SU-DHL-6 (cell line): ENCODE measurements at regions not wholly inside any gene's neighbourhood (a gene's known extent, or its start where the extent isn't known, plus 50 kb on each side); places are given as distances from the start of the nearest gene placed in this dataset.

ENCODE experiments used
- H2AFZ ChIP-seq: fragments of 200-600 bp; sonication (generic); 2 replicates; pipeline ENCODE4 v1.6.1; 2014; ENCODE audit warnings: low read depth, mild to moderate bottlenecking, moderate library complexity, mixed read lengths, antibody characterized with exemption, low read length; ENCODE audit not compliant: severe bottlenecking
- H3F3A ChIP-seq: fragments of 200-600 bp; shearing (Covaris generic); 2 replicates; pipeline ENCODE4 v1.6.0; 2016; ENCODE audit warnings: antibody characterized with exemption, mild to moderate bottlenecking; ENCODE audit not compliant: insufficient read depth
- H3K27ac ChIP-seq: fragments of 200-600 bp; sonication (generic); 2 replicates; pipeline ENCODE4 v1.5.1; 2016; ENCODE audit warnings: low read depth, mild to moderate bottlenecking, low read length, moderate library complexity, mixed read lengths
- H3K27me3 ChIP-seq: fragments of 200-600 bp; sonication (generic), shearing (Covaris generic); 2 replicates; pipeline ENCODE4 v1.6.0; 2014; ENCODE audit warnings: mild to moderate bottlenecking, low read length
- H3K36me3 ChIP-seq: fragments of 200-600 bp; sonication (generic); 2 replicates; pipeline ENCODE4 v1.6.1; 2014; ENCODE audit warnings: mild to moderate bottlenecking, low read length, mixed read lengths
- H3K4me2 ChIP-seq: fragments of 300-600, 200-600 bp; shearing (Covaris generic), sonication (generic); 2 replicates; pipeline ENCODE4 v1.6.0; 2014; ENCODE audit warnings: low read length, low read depth, mild to moderate bottlenecking; ENCODE audit not compliant: poor library complexity, severe bottlenecking
- H3K4me3 ChIP-seq: fragments of 200-600 bp; sonication (generic); 2 replicates; pipeline ENCODE4 v1.5.1; 2014; ENCODE audit warnings: antibody characterized with exemption, low read length, mild to moderate bottlenecking, mixed read lengths; ENCODE audit not compliant: insufficient read depth, poor library complexity, severe bottlenecking
- H3K79me2 ChIP-seq: fragments of 200-600 bp; sonication (generic); 2 replicates; pipeline ENCODE4 v1.6.1; 2014; ENCODE audit warnings: mild to moderate bottlenecking, low read length, moderate library complexity; ENCODE audit not compliant: insufficient read depth
- H3K9ac ChIP-seq: fragments of 200-600 bp; sonication (generic); 2 replicates; pipeline ENCODE4 v1.7.0; 2014; ENCODE audit warnings: mild to moderate bottlenecking, low read length
- H3K9me2 ChIP-seq: fragments of 200-600 bp; sonication (generic); replicated peaks from 2 replicates; pipeline ENCODE4 v1.6.1; 2014; ENCODE audit warnings: low read length; ENCODE audit not compliant: insufficient read depth
- H3K9me3 ChIP-seq: fragments of 200-600 bp; sonication (generic); 2 replicates; pipeline ENCODE4 v1.6.1; 2014; ENCODE audit warnings: low read length, mixed read lengths; ENCODE audit not compliant: insufficient read depth
- H4K20me1 ChIP-seq: fragments of 200-600 bp; sonication (generic); 2 replicates; pipeline ENCODE4 v1.6.1; 2014; ENCODE audit warnings: low read depth, mild to moderate bottlenecking, antibody characterized with exemption, low read length, moderate library complexity, mixed read lengths
- EZH2phosphoT487 ChIP-seq: fragments of 200-600 bp; sonication (generic), shearing (Covaris generic); conservative IDR thresholded peaks from 2 replicates; pipeline ENCODE4 v1.6.1; 2018; ENCODE audit warnings: mild to moderate bottlenecking, antibody characterized with exemption, low read length, moderate library complexity, mixed read lengths
- TF ChIP-seq, protein P1 (sequence below): fragments of 200-600 bp; sonication (generic); IDR thresholded peaks from one replicate; pipeline ENCODE4 v1.5.1; 2017; ENCODE audit warnings: antibody characterized with exemption, mild to moderate bottlenecking, low read length, moderate library complexity; ENCODE audit not compliant: insufficient read depth, poor library complexity, severe bottlenecking

DNA sequence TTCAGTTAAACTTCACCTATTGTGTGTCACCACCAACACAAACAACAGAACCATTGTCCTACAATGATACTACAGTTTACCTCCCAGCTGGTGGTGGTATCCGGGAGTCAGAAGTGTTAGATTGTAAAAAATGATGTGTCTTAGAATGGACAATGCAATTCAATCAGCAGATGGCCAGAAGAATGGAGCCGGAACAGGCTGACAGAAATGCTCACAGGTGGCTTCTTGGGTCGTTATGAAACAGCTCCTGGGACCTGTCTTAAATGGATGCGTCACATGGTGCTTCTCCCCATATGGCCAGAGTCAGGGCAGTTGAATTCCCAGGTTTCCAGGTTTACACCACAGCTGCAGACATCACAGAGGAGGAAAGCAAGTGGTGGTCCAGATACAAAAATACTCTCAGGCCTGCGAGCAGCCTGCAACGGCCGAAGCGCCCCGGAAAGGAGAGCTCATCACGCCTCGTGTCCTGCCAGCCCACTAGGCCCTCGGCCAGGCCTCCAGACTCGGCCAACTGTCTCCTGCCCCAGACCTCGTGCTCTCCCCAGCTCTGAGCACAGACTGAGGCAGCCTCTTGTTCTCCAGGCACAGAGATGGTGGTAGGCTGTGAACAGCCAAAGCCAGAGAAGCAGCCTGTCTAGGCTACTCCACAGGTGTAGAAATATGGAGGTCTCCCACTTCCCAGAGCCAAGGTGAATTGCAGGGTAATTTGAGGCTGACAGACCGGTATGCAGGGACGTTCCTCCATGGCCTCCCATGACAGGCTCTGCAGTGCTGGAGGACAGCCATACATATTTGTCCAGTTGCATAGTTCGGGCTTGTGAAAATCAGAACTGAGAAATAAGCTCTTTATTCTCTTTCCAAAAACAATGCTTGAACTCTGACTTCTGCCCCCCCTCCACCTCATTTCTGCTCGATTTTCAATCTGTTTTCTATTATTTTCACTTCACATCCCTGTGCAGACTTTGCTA, 98.5 kb upstream of the SPATA31C2 start:
- Histone ChIP-seq H3K4me3 (no peak overlapping the region), H3F3A (no peaks in the 10 kb centered on the region), H3K27ac (no peak overlapping the region), H2AFZ (no peak overlapping the region), H4K20me1 (no peaks in the 10 kb centered on the region), H3K9ac (no peak overlapping the region), H3K4me2 (no peak overlapping the region), H3K79me2 (no peaks in the 10 kb centered on the region), H3K9me2 (no peaks in the 10 kb centered on the region), H3K9me3 (no peaks in the 10 kb centered on the region), H3K27me3 (no peaks in the 10 kb centered on the region), H3K36me3 (no peaks in the 10 kb centered on the region)
- TF ChIP-seq EZH2phosphoT487 = no peak
- TF ChIP-seq, protein P1, sequence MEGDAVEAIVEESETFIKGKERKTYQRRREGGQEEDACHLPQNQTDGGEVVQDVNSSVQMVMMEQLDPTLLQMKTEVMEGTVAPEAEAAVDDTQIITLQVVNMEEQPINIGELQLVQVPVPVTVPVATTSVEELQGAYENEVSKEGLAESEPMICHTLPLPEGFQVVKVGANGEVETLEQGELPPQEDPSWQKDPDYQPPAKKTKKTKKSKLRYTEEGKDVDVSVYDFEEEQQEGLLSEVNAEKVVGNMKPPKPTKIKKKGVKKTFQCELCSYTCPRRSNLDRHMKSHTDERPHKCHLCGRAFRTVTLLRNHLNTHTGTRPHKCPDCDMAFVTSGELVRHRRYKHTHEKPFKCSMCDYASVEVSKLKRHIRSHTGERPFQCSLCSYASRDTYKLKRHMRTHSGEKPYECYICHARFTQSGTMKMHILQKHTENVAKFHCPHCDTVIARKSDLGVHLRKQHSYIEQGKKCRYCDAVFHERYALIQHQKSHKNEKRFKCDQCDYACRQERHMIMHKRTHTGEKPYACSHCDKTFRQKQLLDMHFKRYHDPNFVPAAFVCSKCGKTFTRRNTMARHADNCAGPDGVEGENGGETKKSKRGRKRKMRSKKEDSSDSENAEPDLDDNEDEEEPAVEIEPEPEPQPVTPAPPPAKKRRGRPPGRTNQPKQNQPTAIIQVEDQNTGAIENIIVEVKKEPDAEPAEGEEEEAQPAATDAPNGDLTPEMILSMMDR = no peak

GRCh38 chr9:88235615-88236014, 97.3 kb upstream of the SPATA31C2 start:
- Histone ChIP-seq H3K9me2 (no peaks in the 10 kb centered on the region), H3K27ac (no peak overlapping the region), H3K36me3 (no peaks in the 10 kb centered on the region), H3K4me2 (no peak overlapping the region), H3K9ac (no peak overlapping the region), H3K9me3 (no peaks in the 10 kb centered on the region), H4K20me1 (no peaks in the 10 kb centered on the region), H3K4me3 (no peak overlapping the region), H3K27me3 (no peaks in the 10 kb centered on the region), H2AFZ (no peak overlapping the region), H3F3A (no peaks in the 10 kb centered on the region), H3K79me2 (no peaks in the 10 kb centered on the region)
- TF ChIP-seq, protein P1 = no peak
- TF ChIP-seq EZH2phosphoT487 = no peak

DNA sequence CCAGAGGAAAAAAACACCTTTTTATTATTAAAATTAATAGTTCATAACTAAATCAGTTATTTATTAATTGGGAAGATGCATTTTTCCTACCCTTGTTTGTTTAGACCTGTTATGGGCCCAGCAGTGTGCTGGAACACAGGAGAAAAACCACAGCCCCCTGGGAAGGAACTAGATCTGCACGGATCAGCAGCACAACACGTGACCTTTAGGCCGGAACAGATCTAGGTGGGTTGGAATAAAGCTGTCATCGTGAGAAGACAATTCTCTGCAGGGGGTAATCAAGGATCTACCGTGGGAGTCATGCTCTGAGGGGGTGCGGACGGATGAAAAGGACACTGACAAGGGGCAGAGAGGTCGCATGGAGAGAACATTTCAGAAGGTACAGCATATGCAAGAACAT, 95.8 kb upstream of the SPATA31C2 start:
- TF ChIP-seq, protein P1 = no peak
- no peak for TF ChIP-seq EZH2phosphoT487
- H3K9ac ChIP-seq = no peak overlapping the region

More for the DNA sequence above, 95.8 kb upstream of the SPATA31C2 start:
- Histone ChIP-seq H3F3A (no peaks in the 10 kb centered on the region), H3K9me3 (no peaks in the 10 kb centered on the region), H3K36me3 (no peaks in the 10 kb centered on the region), H3K79me2 (no peaks in the 10 kb centered on the region), H3K27ac (no peak overlapping the region), H3K4me2 (no peak overlapping the region), H3K9me2 (no peaks in the 10 kb centered on the region), H4K20me1 (no peaks in the 10 kb centered on the region), H3K27me3 (no peaks in the 10 kb centered on the region), H3K4me3 (no peak overlapping the region), H2AFZ (no peak overlapping the region)
